GM12878 (cell line): ENCODE measurements at regions not wholly inside any gene's neighbourhood (a gene's known extent, or its start where the extent isn't known, plus 50 kb on each side); places are given as distances from the start of the nearest gene placed in this dataset.

Source experiments
- ATAC-seq: fragments of 200-7000 bp; cut with Tn5 transposase; 3 replicates; pipeline ENCODE4 v1.9.1; 2020; ENCODE audit warnings: mild to moderate bottlenecking, moderate library complexity
- BruUV-seq: library from RNA; stranded (reverse); fragments of 400-500 nt; replicated peaks from 2 replicates; lab custom pipeline; 2021; lab: Mats Ljungman, UMichigan
- CTCF ChIA-PET: fragments of 300-600 bp; sonication (Branson Sonifier 250); formaldehyde crosslinking; extraction: SDS; loops from one replicate; lab custom pipeline; 2021; ENCODE audit warnings: inconsistent platforms; lab: Yijun Ruan, JAX
- POLR2A ChIA-PET: fragments of 350-600 bp; formaldehyde crosslinking; extraction: SDS; loops from one replicate; lab custom pipeline; 2021; ENCODE audit warnings: inconsistent platforms; lab: Charles Lee
- RAD21 ChIA-PET: fragments of 300-600 bp; sonication (Branson Sonifier 250); formaldehyde crosslinking; loops from one replicate; lab custom pipeline; 2023; ENCODE audit warnings: antibody characterized with exemption; ENCODE audit not compliant: unreplicated experiment; lab: Charles Lee
- SMC1A ChIA-PET: fragments of 300-600 bp; sonication (Branson Sonifier 250); formaldehyde crosslinking; loops from one replicate; lab custom pipeline; 2023; ENCODE audit not compliant: unreplicated experiment, uncharacterized antibody; lab: Charles Lee
- DNase-seq: peaks from one replicate; pipeline ENCODE4 v3.0.0-alpha.2; 2011; ENCODE audit warnings: low read depth, low spot score
- FAIRE-seq: peaks from 3 replicates; lab custom pipeline; 2011; peaks lifted over from hg19 to GRCh38; lab: Jason Lieb, UNC
- H2AFZ ChIP-seq: 2 replicates; pipeline ENCODE4 v1.6.0; 2011; ENCODE audit warnings: low read depth, low read length, control low read depth; ENCODE audit not compliant: control insufficient read depth
- H3K27ac ChIP-seq: 2 replicates; pipeline ENCODE4 v1.5.1; 2011; ENCODE audit warnings: control low read depth; ENCODE audit not compliant: control insufficient read depth, insufficient read depth
- H3K27me3 ChIP-seq, 2 experiments: replicated peaks in 1 of 2; 2 replicates each; pipeline versions ENCODE4 v1.6.0 to v1.6.1; 2011; ENCODE audit warnings: low read length in 1 of 2; ENCODE audit not compliant: control insufficient read depth in 2 of 2, insufficient read depth in 2 of 2
- H3K36me3 ChIP-seq, 2 experiments: 2 replicates each; pipeline ENCODE4 v1.5.1; 2011; ENCODE audit warnings: low read length in 1 of 2; ENCODE audit not compliant: control insufficient read depth in 2 of 2, insufficient read depth in 2 of 2
- H3K4me1 ChIP-seq: 2 replicates; pipeline ENCODE4 v1.6.1; 2011; ENCODE audit warnings: mild to moderate bottlenecking, low read length, moderate library complexity, mixed read lengths; ENCODE audit not compliant: control insufficient read depth, insufficient read depth
- H3K4me2 ChIP-seq: 2 replicates; pipeline ENCODE4 v1.6.0; 2011; ENCODE audit warnings: control low read depth; ENCODE audit not compliant: control insufficient read depth, insufficient read depth
- H3K4me3 ChIP-seq: fragments of 200-600 bp; sonication (generic); 2 replicates; pipeline ENCODE4 v1.5.1; 2016
- H3K79me2 ChIP-seq: 2 replicates; pipeline ENCODE4 v1.6.0; 2011; ENCODE audit warnings: low read length; ENCODE audit not compliant: control insufficient read depth, insufficient read depth
- H3K9ac ChIP-seq: 2 replicates; pipeline ENCODE4 v1.8.0; 2011; ENCODE audit warnings: low read length, control low read depth, mixed read lengths; ENCODE audit not compliant: control insufficient read depth, insufficient read depth
- H3K9me3 ChIP-seq: replicated peaks from 3 replicates; pipeline ENCODE4 v1.5.1; 2011; ENCODE audit warnings: mild to moderate bottlenecking, low read length; ENCODE audit not compliant: control insufficient read depth, insufficient read depth
- H4K20me1 ChIP-seq: 2 replicates; pipeline ENCODE4 v1.6.0; 2011; ENCODE audit not compliant: control insufficient read depth, insufficient read depth
- BACH1 ChIP-seq: fragments of 450-650 bp; IDR thresholded peaks from 2 replicates; pipeline ENCODE4 v1.6.1; 2017; ENCODE audit warnings: mild to moderate bottlenecking, borderline replicate concordance
- BHLHE40 ChIP-seq, 2 experiments: fragments of 450-650 bp in 1 of 2; IDR thresholded peaks; 2 replicates each; pipeline ENCODE4 v1.6.1; 2011 to 2017; ENCODE audit warnings: low read depth in 2 of 2, borderline replicate concordance in 1 of 2, improper control_type of control experiment in 1 of 2, low read length in 1 of 2, mild to moderate bottlenecking in 1 of 2
- CHD1 ChIP-seq: IDR thresholded peaks from 2 replicates; pipeline ENCODE4 v1.6.1; 2012; ENCODE audit warnings: low read depth, low read length, improper control_type of control experiment
- CHD2 ChIP-seq: IDR thresholded peaks from 2 replicates; pipeline ENCODE4 v1.6.1; 2011; ENCODE audit warnings: low read depth, low read length, improper control_type of control experiment, borderline replicate concordance
- CREM ChIP-seq: IDR thresholded peaks from 2 replicates; pipeline ENCODE4 v1.6.1; 2014; ENCODE audit warnings: antibody characterized with exemption, low read depth
- EGR1 ChIP-seq, 2 experiments: IDR thresholded peaks; 1 replicate in 1 of 2; 2 replicates in 1 of 2; pipeline ENCODE4 v1.6.1; 2011 to 2012; ENCODE audit warnings: low read depth in 2 of 2, low read length in 2 of 2, borderline replicate concordance in 1 of 2, mild to moderate bottlenecking in 1 of 2, moderate library complexity in 1 of 2
- HDAC2 ChIP-seq: fragments of 200-600 bp; sonication (generic); IDR thresholded peaks from 2 replicates; pipeline ENCODE4 v1.6.1; 2017
- HDAC6 ChIP-seq: fragments of 200-600 bp; sonication (generic); IDR thresholded peaks from one replicate; pipeline ENCODE4 v1.8.0; 2017; ENCODE audit warnings: antibody characterized with exemption; ENCODE audit not compliant: unreplicated experiment
- IKZF1 ChIP-seq: fragments of 450-650 bp; conservative IDR thresholded peaks from 2 replicates; pipeline ENCODE4 v1.6.1; 2017; ENCODE audit warnings: antibody characterized with exemption, mild to moderate bottlenecking
- IKZF2 ChIP-seq, 2 experiments: fragments of 450-650 bp; IDR thresholded peaks; 2 replicates each; pipeline ENCODE4 v1.6.1; 2017; ENCODE audit warnings: mild to moderate bottlenecking in 2 of 2, moderate library complexity in 2 of 2
- IRF5 ChIP-seq: fragments of 450-650 bp; IDR thresholded peaks from 2 replicates; pipeline ENCODE4 v1.6.1; 2017; ENCODE audit warnings: borderline replicate concordance
- JUND ChIP-seq: IDR thresholded peaks from 2 replicates; pipeline ENCODE4 v1.6.1; 2012; ENCODE audit warnings: low read depth, mild to moderate bottlenecking, low read length, improper control_type of control experiment, moderate library complexity
- MTA2 ChIP-seq: fragments of 450-650 bp; IDR thresholded peaks from 2 replicates; pipeline ENCODE4 v1.6.1; 2016; ENCODE audit warnings: low read depth, mild to moderate bottlenecking, moderate library complexity
- NFXL1 ChIP-seq: fragments of 450-650 bp; IDR thresholded peaks from 2 replicates; pipeline ENCODE4 v1.6.1; 2017; ENCODE audit warnings: antibody characterized with exemption, mild to moderate bottlenecking, borderline replicate concordance
- SMC3 ChIP-seq: IDR thresholded peaks from 2 replicates; pipeline ENCODE4 v1.6.1; 2011; ENCODE audit warnings: low read length, improper control_type of control experiment, borderline replicate concordance
- WGBS: methylation state at CpG from one replicate; pipeline ENCODE4 v1.1.6; 2016; ENCODE audit warnings: low lambda C conversion rate; ENCODE audit not compliant: insufficient replicate concordance, insufficient coverage; ENCODE audit errors: missing lambda C conversion rate; 5-methylcytosine and 5-hydroxymethylcytosine counted together
- in situ Hi-C: fragments of 300-500 bp; cut with MboI; formaldehyde crosslinking; loops from 9 replicates; pipeline ENCODE4 v1.14.3; 2018; ENCODE audit warnings: mixed read lengths
- intact Hi-C: fragments of 100-400 bp; cut with micrococcal nuclease; formaldehyde crosslinking; loops from one replicate; pipeline ENCODE4 v1.14.2; 2022; ENCODE audit not compliant: unreplicated experiment
- TF ChIP-seq, protein P1 (sequence below): fragments of 450-650 bp; IDR thresholded peaks from 2 replicates; pipeline ENCODE4 v1.6.1; 2017; ENCODE audit warnings: mild to moderate bottlenecking, low read depth, inconsistent platforms; ENCODE audit not compliant: poor library complexity, severe bottlenecking
- TF ChIP-seq, protein P2 (sequence below): fragments of 450-650 bp; IDR thresholded peaks from 2 replicates; pipeline ENCODE4 v1.6.1; 2017; ENCODE audit warnings: mild to moderate bottlenecking
- TF ChIP-seq, protein P3 (sequence below): IDR thresholded peaks from 2 replicates; pipeline ENCODE4 v1.6.1; 2011; ENCODE audit warnings: mild to moderate bottlenecking, low read depth, low read length, moderate library complexity; ENCODE audit not compliant: insufficient replicate concordance

- CTCF ChIA-PET: no interaction called here
- Histone ChIP-seq H4K20me1 (no peaks in the 10 kb centered on the region), H3K36me3 (no peaks in the 10 kb centered on the region), H3K4me3 (no peak overlapping the region), H3K27ac (no peak overlapping the region), H3K9me3 (no peaks in the 10 kb centered on the region), H3K27me3 (no peaks in the 10 kb centered on the region; a peak in 1 of 4 replicates), H3K79me2 (no peaks in the 10 kb centered on the region), H3K9ac (no peak overlapping the region), H2AFZ (no peak overlapping the region), H3K4me2 (no peak overlapping the region), H3K4me1 (no peaks in the 10 kb centered on the region)
- POLR2A ChIA-PET: no interaction called here
- RAD21 ChIA-PET: no interaction called here
- in situ Hi-C loops: no loop called here
- FAIRE-seq (no peak), ATAC-seq (no peak), DNase-seq (no peak)
- intact Hi-C loops: no loop called here
- 74% methylated on average over 4 of the region's 4 CpGs for WGBS
- SMC1A ChIA-PET: no interaction called here
- no TSS peak for BruUV-seq
- TF ChIP-seq HDAC2 (no peak), EGR1 (IDR thresholded peaks at IDR 0.05; ENCODE audit: borderline replicate concordance in 1 of 2, low read depth in 2 of 2, low read length in 2 of 2) (no peak), HDAC6 (no peak), IRF5 (no peak), CHD1 (no peak), BACH1 (no peak), IKZF2 (IDR thresholded peaks at IDR 0.05) (no peak), CREM (no peak), IKZF1 (no peak), CHD2 (no peak), SMC3 (no peak), MTA2 (no peak), BHLHE40 (IDR thresholded peaks at IDR 0.05; ENCODE audit: borderline replicate concordance in 1 of 2, low read depth in 2 of 2, low read length in 1 of 2) (no peak), NFXL1 (no peak), JUND (no peak)
- TF ChIP-seq, protein P1, sequence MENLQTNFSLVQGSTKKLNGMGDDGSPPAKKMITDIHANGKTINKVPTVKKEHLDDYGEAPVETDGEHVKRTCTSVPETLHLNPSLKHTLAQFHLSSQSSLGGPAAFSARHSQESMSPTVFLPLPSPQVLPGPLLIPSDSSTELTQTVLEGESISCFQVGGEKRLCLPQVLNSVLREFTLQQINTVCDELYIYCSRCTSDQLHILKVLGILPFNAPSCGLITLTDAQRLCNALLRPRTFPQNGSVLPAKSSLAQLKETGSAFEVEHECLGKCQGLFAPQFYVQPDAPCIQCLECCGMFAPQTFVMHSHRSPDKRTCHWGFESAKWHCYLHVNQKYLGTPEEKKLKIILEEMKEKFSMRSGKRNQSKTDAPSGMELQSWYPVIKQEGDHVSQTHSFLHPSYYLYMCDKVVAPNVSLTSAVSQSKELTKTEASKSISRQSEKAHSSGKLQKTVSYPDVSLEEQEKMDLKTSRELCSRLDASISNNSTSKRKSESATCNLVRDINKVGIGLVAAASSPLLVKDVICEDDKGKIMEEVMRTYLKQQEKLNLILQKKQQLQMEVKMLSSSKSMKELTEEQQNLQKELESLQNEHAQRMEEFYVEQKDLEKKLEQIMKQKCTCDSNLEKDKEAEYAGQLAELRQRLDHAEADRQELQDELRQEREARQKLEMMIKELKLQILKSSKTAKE: no peak
- TF ChIP-seq, protein P2, sequence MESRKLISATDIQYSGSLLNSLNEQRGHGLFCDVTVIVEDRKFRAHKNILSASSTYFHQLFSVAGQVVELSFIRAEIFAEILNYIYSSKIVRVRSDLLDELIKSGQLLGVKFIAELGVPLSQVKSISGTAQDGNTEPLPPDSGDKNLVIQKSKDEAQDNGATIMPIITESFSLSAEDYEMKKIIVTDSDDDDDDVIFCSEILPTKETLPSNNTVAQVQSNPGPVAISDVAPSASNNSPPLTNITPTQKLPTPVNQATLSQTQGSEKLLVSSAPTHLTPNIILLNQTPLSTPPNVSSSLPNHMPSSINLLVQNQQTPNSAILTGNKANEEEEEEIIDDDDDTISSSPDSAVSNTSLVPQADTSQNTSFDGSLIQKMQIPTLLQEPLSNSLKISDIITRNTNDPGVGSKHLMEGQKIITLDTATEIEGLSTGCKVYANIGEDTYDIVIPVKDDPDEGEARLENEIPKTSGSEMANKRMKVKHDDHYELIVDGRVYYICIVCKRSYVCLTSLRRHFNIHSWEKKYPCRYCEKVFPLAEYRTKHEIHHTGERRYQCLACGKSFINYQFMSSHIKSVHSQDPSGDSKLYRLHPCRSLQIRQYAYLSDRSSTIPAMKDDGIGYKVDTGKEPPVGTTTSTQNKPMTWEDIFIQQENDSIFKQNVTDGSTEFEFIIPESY: no peak
- TF ChIP-seq, protein P3, sequence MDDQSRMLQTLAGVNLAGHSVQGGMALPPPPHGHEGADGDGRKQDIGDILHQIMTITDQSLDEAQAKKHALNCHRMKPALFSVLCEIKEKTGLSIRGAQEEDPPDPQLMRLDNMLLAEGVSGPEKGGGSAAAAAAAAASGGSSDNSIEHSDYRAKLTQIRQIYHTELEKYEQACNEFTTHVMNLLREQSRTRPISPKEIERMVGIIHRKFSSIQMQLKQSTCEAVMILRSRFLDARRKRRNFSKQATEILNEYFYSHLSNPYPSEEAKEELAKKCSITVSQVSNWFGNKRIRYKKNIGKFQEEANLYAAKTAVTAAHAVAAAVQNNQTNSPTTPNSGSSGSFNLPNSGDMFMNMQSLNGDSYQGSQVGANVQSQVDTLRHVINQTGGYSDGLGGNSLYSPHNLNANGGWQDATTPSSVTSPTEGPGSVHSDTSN: no peak
Observed at GRCh38 chr10:71058308-71058707, 154.1 kb upstream of the UNC5B start.
